ENCODE measurements at regions not wholly inside any gene's neighbourhood (a gene's known extent, or its start where the extent isn't known, plus 50 kb on each side); places are given as distances from the start of the nearest gene placed in this dataset.

- TF ChIP-seq EZH2 (IDR thresholded peaks at IDR 0.05; ENCODE audit: borderline replicate concordance, low read length) (no peak), CTCF (conservative IDR thresholded peaks at IDR 0.05 in 1 of 2, IDR thresholded peaks at IDR 0.05 in 1 of 2; ENCODE audit: extremely low read depth in 1 of 2, insufficient read depth in 1 of 2, low read depth in 1 of 2, low read length in 2 of 2) (no peak)
Measured at GRCh38 chr6:11847515-11848345, 69.1 kb upstream of the ADTRP start.

Measured in mammary epithelial cell (primary cell).